HG03460 (cell line): ENCODE measurements at regions not wholly inside any gene's neighbourhood (a gene's known extent, or its start where the extent isn't known, plus 50 kb on each side); places are given as distances from the start of the nearest gene placed in this dataset.
"Not testable (repeated sequence)": the region's sequence is repeated elsewhere in the genome, so short reads cannot be mapped to it uniquely, and the experiment has no call there.

Experiments
- ATAC-seq: cut with Tn5 transposase; IDR thresholded peaks from one replicate; pipeline ENCODE4 v1.9.1; 2021; ENCODE audit not compliant: unreplicated experiment

DNA sequence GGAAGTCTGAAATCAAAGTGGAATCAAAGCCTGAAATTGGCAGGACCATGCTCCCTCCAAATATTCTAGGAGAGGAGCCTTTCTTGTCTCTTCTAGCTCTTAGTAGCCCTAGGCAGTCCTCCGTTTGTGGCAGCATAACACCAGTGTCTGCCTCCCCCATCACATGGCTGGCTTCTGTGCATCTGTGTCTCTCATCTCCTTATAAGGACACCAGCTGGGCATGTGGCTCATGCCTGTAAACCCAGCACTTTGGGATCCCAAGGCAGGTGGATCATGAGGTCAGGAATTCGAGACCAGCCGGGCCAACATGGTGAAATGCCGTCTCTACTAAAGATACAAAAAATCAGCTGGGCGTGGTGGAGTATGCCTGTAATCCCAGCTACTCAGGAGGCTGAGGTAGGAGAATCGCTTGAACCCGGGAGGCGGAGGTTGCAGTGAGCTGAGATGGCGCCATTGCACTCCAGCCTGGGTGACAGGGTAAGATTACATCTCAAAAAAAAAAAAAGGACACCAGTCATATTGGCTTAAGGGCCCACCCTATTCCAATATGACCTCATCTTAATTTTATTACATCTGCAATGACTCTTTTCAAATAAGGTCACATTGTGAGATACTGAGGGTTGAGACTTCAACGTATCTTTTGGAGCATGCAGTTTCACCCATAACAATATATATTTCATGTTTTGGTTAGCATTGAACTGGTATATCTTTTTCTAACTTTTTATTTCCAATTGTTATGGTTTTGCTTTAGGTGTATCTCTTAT, 148.0 kb upstream of the TPM1 start:
- ATAC-seq: no peak

DNA sequence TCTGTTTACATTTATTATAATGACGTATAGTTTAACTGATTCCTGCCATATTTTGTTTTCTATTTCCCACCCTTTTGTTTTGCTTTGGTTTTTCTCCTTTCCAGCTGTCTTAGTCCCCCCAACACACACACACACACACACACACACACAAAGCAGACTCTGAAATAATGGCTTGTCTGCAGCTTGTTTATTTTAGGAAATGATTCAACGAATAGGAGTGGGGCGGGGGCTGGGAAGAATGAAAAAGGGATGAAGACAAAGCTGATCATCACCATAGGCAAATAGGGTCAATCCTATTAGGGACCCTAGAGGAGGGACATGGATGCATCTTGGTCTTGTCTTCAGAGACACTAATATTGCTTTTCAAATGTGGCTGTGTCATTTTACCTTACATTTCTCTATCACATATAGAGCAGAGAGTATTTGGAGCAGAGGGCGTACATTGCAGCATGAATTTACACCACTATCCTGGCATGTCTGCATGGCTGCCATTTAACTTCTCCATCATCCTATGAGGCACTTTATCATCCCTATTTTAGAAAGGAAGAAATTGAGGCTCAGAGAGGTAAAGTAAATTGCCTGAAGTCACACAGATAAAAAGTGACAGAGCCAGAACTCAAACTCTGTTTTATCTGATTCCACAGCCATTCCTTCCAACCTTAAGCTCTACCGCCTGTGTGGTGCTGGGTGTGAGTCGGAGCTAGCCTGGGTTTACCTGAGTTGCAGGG, 147.2 kb upstream of the TPM1 start:
- no peak for ATAC-seq

GRCh38 chr15:62895905-62896316, 146.6 kb upstream of the TPM1 start:
- ATAC-seq: no peak

DNA sequence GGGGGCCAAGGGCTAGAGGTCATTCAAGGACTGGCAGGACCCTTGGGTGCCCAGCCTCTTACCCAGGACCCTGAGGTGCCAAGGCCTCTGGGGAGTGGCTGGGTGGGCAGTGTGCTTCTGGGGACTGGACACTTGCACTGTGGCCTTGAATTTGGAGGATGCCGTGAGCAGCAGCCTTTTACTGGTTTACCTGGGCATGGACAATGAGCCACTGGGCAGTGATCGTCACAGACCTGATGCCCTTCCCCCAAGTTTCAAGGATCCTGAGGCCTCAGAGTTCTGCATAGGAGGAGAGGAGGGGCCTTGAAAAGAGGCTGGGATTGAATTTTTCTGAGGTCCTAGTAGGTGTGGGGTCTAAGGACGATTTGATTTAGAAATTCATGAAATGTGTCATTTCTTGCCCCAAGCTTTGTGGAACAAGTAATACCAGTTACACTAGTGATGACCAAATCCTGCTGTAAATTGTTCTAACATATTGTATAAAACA, 146.1 kb upstream of the TPM1 start:
- no peak for ATAC-seq

DNA sequence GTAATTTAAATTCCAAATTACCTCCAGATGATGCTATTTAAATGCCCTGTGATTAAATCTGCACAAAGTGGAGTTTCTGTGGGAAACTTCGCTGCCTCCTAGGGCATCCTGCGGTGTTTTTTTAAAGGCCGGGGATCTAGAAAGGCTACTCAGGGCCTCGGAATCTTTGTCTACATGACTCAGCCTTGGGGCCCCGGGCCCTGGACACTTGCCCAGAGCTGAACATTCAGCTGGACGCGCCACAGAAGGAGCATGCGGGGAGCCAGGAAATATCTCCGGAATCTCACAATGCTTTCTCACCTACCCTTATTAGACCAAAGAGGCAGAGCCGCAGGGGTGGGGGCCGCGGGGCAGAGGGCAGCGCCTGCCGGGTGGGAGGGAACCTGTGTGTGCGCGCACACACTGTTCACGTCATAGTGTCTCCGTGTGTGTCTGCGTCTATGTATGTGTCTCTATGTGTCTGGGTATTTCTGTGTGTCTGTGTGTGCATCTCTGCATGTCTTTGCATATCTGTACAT, 145.5 kb upstream of the TPM1 start:
- ATAC-seq: no peak

DNA sequence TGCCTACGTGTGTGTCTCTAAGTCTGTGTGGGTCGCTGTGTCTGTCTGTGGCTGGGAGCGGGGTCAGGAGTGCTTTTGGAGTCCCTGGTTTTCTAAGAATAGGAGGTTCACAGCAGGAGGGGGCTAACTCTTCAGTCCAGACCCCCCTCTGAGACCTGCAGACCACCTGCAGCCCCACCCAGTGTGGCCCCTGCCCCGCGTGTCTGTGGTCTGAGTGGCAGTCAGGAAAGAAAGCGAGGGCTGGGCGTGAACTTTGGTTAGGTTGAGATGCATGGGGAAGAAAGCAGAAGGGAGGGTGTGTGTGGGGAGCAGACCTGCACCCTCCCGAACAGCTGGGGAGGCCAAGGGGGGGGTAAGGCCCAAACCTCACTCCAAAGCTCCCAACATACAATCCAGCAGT, 144.9 kb upstream of the TPM1 start:
- ATAC-seq: no peak

DNA sequence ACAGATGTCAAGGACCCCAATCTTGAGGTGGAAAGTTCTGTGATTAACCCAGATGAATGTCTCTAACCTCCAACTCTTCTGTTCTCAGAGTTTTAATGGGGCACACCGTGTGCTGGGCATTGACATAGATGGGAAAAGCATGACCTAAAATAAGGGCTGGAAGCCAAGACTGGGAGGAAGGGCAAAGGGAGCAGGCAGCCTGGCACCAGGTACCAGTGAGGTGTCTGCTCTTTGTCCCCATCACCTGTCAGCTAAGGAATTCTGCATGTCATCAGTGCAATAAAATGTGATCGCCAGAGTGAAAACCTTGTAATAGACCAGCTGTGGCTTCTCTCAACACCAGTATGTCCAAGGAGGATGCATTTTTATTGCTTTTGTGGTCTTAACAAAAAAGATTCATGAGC, 143.5 kb upstream of the TPM1 start:
- no peak for ATAC-seq

DNA sequence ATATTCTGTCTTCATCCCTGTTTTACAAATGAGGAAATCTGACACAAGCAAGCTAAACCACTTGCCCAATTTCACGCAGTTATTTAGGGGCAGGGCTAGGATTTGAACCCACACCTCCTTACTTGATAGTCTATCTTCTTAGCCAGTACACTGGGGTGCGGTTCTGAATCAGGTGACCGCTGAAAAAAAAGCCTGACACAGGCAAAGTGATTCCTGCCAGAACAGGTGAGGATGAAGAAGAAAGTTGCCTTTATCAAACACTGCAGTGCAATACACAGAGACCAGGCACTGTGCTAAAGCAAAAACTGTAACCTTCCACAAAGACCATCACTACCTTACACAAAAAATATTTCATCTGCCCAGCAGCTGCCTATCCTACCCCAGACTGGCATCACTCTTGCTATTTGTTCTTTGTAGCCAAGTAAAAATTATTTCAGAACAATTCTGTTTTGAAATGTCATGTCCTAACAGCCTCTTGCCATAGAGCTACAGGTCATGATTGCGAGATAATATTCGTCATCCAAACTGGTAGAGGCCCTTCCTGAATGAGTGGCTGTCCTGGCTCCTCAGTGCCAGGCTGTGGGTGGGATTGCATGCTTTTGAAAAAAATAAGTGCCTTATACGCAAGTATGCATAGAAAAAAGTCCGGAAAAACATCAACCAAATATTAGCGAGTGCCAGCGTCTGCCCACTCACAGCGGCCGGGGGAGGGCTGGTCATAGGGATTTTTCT, 142.3 kb upstream of the TPM1 start:
- ATAC-seq: no peak

DNA sequence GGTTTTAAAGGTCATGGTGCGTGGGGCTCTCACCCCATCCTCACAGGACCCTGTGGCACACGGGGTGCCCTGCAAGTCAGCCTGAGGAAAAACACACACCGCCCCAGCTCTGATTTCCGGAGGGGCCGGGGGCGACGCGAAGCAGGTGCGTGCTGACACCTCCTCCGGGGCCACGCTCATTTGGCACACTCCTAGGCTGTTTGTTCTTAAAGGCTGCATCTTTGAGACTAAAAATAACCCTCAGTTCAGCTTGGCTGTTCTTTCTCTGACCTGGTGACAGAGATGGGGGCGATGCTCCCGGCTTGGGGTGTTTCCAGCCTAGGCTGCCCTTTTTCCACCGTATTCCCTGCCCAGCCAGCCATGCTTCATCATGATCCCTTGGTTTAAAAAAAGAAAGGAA, 141.5 kb upstream of the TPM1 start:
- ATAC-seq: no peak

DNA sequence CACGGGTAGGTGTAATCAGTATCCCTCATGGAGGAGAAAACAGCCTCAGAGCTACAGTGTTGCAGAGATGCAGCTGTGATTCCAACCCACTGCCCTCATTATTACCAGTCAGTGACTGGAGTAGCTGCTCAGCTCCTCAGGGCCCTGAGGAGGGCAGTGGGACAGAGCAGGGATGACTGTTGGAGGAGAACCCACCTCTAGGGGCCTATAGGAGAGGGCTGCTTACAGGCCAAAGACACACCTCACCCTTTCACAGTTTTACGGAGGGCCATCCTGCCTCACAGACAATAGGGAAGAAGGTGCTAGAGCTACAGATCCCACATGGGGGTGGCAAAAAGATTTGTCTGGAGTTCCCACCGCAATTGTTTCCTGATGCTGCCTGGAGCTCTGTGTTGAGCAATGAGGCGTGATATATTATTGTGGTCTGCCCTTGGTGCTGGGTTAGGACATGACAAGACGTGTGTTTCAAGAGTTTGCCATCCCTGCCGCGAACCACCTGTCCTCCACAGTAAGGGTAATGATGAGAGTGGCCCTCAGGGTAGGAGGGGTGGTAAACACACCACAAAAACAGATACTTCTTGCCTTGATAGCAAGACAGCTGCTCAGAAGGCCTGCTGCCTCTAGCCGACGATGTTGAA, 140.5 kb upstream of the TPM1 start:
- ATAC-seq: no peak

DNA sequence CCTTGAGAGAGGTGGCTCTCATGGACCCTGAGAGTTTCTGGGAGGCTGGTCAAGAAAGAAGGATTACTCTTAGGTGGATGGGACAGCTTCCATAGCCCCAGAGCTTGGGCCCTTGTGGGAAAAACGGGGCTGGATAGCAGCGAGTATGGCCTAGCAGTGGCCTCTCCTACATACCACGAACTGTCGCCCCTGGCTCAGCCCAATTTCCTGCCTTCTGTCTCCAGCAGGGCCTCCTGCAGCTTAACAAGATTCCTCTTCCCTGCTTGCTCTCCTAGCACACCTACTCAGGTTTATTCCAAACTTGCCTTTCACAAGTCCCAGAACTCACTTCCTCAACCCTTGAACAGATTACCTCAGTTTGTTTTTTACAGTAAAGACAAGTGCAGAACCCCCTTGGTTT, 139.7 kb upstream of the TPM1 start:
- ATAC-seq: no peak

DNA sequence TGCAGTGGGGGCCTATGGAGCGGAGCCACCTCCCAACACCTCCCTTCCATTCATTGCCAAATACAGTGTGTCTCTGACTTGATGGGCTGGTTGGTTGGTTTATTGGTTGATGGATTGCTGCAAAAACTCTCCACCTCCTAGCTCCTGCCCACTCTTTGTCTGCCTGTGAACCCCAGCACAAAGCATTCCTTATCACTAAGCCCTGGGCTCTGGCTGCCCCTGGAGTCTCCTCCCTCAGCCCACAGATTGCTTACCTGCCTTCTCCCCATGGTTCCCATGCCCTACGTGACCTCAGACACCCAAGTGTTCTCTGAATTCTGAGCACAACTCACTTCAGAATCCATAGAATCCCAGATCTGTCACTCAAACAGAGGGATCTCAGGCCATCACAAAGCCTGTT, 139.1 kb upstream of the TPM1 start:
- no peak for ATAC-seq

DNA sequence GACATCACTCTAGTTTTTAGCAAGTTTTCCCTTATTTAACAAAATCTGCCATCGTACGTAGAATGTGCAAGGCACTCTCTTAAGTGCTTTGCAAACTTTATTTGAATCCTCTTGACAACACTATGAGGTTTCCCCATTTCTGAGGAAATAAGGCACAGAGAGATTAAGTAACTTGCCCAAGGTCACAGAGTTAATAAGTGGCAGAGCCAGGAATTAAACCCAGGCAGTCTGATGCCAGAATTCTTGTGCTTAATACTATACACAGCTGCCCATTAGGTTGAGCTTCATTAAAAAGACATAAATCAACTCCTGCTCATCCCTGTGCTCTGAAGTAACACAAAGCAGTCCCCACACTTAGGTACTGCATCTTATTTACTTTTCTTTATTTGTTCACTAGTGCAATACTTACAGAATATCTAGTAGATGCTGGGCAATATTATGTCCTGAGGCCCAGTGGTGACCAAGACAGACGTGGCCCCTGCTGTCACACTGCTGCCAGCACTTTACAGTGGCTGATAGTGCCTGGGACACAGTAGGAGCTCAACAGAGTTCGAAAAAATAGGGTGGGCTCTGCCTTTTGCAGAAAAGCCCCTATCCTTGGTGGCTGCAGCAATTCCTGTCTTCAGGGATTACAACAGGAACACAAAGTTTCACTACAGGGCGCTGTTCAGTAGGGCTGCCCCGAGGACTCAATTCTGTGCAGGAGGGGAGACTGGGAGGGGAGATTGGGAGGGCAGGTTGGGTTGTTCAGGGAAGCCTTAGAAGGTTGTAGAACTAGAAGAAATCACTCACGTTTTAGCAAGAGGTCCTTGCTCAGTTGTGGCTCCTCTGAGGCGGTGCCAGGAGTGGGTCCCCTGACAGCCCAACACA, 138.3 kb upstream of the TPM1 start:
- ATAC-seq: no peak

- ATAC-seq: no peak
Measured at GRCh38 chr15:62906627-62907026, 135.9 kb upstream of the TPM1 start.

- ATAC-seq: no peak
Measured at GRCh38 chr15:62907275-62907674, 135.3 kb upstream of the TPM1 start.

- not testable (repeated sequence) for ATAC-seq
Measured at GRCh38 chr15:62908341-62908740, 134.2 kb upstream of the TPM1 start.

DNA sequence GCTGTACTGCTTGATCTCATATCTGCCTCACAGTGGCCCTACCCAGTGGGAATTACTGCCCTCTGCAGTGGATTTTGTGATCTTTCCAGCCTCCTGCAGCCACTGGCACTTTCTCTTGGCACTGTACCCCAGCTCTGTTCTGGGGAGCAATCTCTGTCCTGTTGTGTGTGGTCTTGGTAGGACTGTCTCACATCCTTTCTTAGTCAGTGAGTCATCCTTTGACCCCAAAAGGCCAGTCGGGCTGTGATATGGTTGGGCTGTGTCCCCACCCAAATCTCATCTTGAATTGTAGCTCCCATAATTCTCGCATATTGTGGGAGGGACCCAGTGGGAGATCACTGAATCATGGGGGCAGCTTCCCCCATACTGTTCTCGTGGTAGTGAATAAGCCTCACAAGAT, 133.3 kb upstream of the TPM1 start:
- ATAC-seq: no peak

- no peak for ATAC-seq
Measured at GRCh38 chr15:62912282-62912681, 130.3 kb upstream of the TPM1 start.

DNA sequence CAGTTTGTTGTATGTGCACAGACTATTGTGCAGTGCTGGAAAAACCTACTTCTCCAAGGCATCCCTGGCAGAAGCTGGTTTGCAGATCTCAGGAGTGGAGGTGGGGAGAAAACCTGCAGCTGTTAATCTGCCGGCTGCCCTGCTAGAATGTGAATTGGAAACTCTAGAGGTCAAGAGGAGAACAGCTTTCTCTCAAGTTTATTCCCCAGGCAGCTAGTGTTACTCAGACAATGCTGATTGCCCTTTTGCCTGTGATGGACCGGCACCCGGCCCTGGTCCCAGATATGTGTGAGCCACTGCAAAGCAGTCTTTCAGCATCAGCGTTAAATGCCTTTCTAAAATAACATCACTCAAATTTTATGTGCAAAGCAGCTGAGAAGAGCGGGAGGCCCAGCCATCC, 129.7 kb upstream of the TPM1 start:
- no peak for ATAC-seq

GRCh38 chr15:62913246-62913645, 129.3 kb upstream of the TPM1 start:
- no peak for ATAC-seq
